IMR-90 (cell line): ENCODE measurements at regions not wholly inside any gene's neighbourhood (a gene's known extent, or its start where the extent isn't known, plus 50 kb on each side); places are given as distances from the start of the nearest gene placed in this dataset.

Experiments used
- BHLHE40 ChIP-seq: fragments of 150-350 bp; IDR thresholded peaks from 2 replicates; pipeline ENCODE4 v1.6.1; 2016; ENCODE audit warnings: mild to moderate bottlenecking, low read depth, low read length
- CEBPB ChIP-seq: IDR thresholded peaks from 2 replicates; pipeline ENCODE4 v1.6.1; 2012; ENCODE audit warnings: low read depth, low read length, improper control_type of control experiment
- CHD1 ChIP-seq: IDR thresholded peaks from 2 replicates; pipeline ENCODE4 v1.6.1; 2012; ENCODE audit warnings: low read depth, low read length, improper control_type of control experiment
- MAZ ChIP-seq: IDR thresholded peaks from 2 replicates; pipeline ENCODE4 v1.6.1; 2012; ENCODE audit warnings: low read depth, mild to moderate bottlenecking, low read length, improper control_type of control experiment, moderate library complexity, borderline replicate concordance
- MXI1 ChIP-seq: IDR thresholded peaks from 2 replicates; pipeline ENCODE4 v1.6.1; 2012; ENCODE audit warnings: low read depth, mild to moderate bottlenecking, low read length, moderate library complexity, borderline replicate concordance
- POLR2A ChIP-seq: IDR thresholded peaks from 2 replicates; pipeline ENCODE4 v1.6.1; 2012; ENCODE audit warnings: mild to moderate bottlenecking, low read depth, low read length
- RAD21 ChIP-seq: IDR thresholded peaks from 2 replicates; pipeline ENCODE4 v1.6.1; 2012; ENCODE audit warnings: low read length, improper control_type of control experiment
- RCOR1 ChIP-seq: IDR thresholded peaks from 2 replicates; pipeline ENCODE4 v1.6.1; 2012; ENCODE audit warnings: mild to moderate bottlenecking, low read length, improper control_type of control experiment; ENCODE audit not compliant: insufficient replicate concordance
- RFX5 ChIP-seq: IDR thresholded peaks from 2 replicates; pipeline ENCODE4 v1.8.0; 2012; ENCODE audit warnings: low read depth, mild to moderate bottlenecking, low read length, moderate library complexity
- SMC3 ChIP-seq: fragments of 150-350 bp; IDR thresholded peaks from 2 replicates; pipeline ENCODE4 v1.6.1; 2016; ENCODE audit warnings: low read depth, mild to moderate bottlenecking, antibody characterized with exemption, low read length, moderate library complexity
- TF ChIP-seq, protein P1 (sequence below): conservative IDR thresholded peaks from 2 replicates; pipeline ENCODE4 v1.5.1; 2012; ENCODE audit warnings: mild to moderate bottlenecking, low read depth, low read length, improper control_type of control experiment
- TF ChIP-seq, protein P2 (sequence below): fragments of 150-350 bp; IDR thresholded peaks from 2 replicates; pipeline ENCODE4 v1.6.1; 2017; ENCODE audit warnings: mild to moderate bottlenecking, antibody characterized with exemption, low read length, low read depth

DNA sequence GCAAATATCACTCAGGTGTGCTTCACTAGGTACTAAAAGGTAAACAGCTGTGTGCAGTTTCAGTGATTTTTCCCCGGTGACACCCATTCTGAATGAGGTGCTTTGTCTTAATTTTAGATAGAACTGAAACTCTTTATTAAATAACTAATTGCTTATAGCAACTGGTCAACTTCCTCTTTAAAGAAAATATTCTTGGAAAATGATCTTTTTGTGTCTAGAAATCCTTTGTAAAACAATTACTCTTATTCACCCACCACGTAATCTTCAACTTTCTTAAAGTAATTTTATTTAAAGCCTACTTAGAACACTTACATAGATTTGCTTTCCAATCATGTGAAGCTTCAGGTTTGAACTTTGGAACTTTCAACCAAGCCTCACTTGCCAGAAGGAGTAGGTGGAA is 57.9 kb upstream of the RMDN2 start:
- TF ChIP-seq RAD21 (no peak), POLR2A (no peak), CHD1 (no peak), CEBPB (no peak), RFX5 (no peak), RCOR1 (no peak), SMC3 (no peak), BHLHE40 (no peak), MAZ (no peak), MXI1 (no peak)
- TF ChIP-seq, protein P1, sequence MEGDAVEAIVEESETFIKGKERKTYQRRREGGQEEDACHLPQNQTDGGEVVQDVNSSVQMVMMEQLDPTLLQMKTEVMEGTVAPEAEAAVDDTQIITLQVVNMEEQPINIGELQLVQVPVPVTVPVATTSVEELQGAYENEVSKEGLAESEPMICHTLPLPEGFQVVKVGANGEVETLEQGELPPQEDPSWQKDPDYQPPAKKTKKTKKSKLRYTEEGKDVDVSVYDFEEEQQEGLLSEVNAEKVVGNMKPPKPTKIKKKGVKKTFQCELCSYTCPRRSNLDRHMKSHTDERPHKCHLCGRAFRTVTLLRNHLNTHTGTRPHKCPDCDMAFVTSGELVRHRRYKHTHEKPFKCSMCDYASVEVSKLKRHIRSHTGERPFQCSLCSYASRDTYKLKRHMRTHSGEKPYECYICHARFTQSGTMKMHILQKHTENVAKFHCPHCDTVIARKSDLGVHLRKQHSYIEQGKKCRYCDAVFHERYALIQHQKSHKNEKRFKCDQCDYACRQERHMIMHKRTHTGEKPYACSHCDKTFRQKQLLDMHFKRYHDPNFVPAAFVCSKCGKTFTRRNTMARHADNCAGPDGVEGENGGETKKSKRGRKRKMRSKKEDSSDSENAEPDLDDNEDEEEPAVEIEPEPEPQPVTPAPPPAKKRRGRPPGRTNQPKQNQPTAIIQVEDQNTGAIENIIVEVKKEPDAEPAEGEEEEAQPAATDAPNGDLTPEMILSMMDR, result no peak
- TF ChIP-seq, protein P2, sequence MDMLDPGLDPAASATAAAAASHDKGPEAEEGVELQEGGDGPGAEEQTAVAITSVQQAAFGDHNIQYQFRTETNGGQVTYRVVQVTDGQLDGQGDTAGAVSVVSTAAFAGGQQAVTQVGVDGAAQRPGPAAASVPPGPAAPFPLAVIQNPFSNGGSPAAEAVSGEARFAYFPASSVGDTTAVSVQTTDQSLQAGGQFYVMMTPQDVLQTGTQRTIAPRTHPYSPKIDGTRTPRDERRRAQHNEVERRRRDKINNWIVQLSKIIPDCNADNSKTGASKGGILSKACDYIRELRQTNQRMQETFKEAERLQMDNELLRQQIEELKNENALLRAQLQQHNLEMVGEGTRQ, result no peak
